CD4-positive, alpha-beta T cell treated with Interleukin-17A for 1 hour (primary cell): ENCODE measurements at regions not wholly inside any gene's neighbourhood (a gene's known extent, or its start where the extent isn't known, plus 50 kb on each side); places are given as distances from the start of the nearest gene placed in this dataset.
"Not testable (repeated sequence)": the region's sequence is repeated elsewhere in the genome, so short reads cannot be mapped to it uniquely, and the experiment has no call there.

Experiments used
- DNase-seq: peaks from one replicate; pipeline ENCODE4 v3.0.0-alpha.2; 2020

GRCh38 chr16:5214466-5214865 is 116.9 kb upstream of the EEF2KMT start:
- no peak for DNase-seq

- DNase-seq = not testable (repeated sequence)
These were observed 114.9 kb upstream of the EEF2KMT start for GRCh38 chr16:5212501-5212900.

GRCh38 chr16:5207862-5208498 is 110.4 kb upstream of the EEF2KMT start:
- peak; percentile 46 for DNase-seq

- DNase-seq = no peak
These were observed 109.5 kb upstream of the EEF2KMT start for GRCh38 chr16:5207001-5207523.

- DNase-seq = no peak
These were observed 108.9 kb upstream of the EEF2KMT start for GRCh38 chr16:5206331-5206990.

- no peak for DNase-seq
These were observed 107.9 kb upstream of the EEF2KMT start for GRCh38 chr16:5205361-5206040.

GRCh38 chr16:5203675-5204074 is 106.1 kb upstream of the EEF2KMT start:
- not testable (repeated sequence) for DNase-seq

GRCh38 chr16:5200123-5200522 is 102.5 kb upstream of the EEF2KMT start:
- no peak for DNase-seq

- no peak for DNase-seq
These were observed 98.6 kb upstream of the EEF2KMT start for GRCh38 chr16:5196204-5196603.

GRCh38 chr16:5193861-5194260 is 96.3 kb upstream of the EEF2KMT start:
- DNase-seq = no peak

GRCh38 chr16:5188989-5189352 is 91.4 kb upstream of the EEF2KMT start:
- no peak for DNase-seq

- no peak for DNase-seq
These were observed 90.9 kb upstream of the EEF2KMT start for GRCh38 chr16:5188318-5188988.

- no peak for DNase-seq
These were observed 89.9 kb upstream of the EEF2KMT start for GRCh38 chr16:5187402-5187952.

- no peak for DNase-seq
These were observed 88.8 kb upstream of the EEF2KMT start for GRCh38 chr16:5186381-5186903.

GRCh38 chr16:5176505-5176904 is 78.9 kb upstream of the EEF2KMT start:
- DNase-seq = no peak

GRCh38 chr16:5175266-5175665 is 77.7 kb upstream of the EEF2KMT start:
- no peak for DNase-seq

- no peak for DNase-seq
These were observed 68.9 kb upstream of the EEF2KMT start for GRCh38 chr16:5166486-5166885.

- DNase-seq = not testable (repeated sequence)
These were observed 67.8 kb upstream of the EEF2KMT start for GRCh38 chr16:5165429-5165828.

- not testable (repeated sequence) for DNase-seq
These were observed 65.2 kb upstream of the EEF2KMT start for GRCh38 chr16:5162801-5163200.

GRCh38 chr16:5161888-5162287 is 64.3 kb upstream of the EEF2KMT start:
- DNase-seq = not testable (repeated sequence)

GRCh38 chr16:5160010-5160409 is 62.4 kb upstream of the EEF2KMT start:
- not testable (repeated sequence) for DNase-seq

- DNase-seq = not testable (repeated sequence)
These were observed 61.9 kb upstream of the EEF2KMT start for GRCh38 chr16:5159537-5159936.

- DNase-seq = no peak
These were observed 60.9 kb upstream of the EEF2KMT start for GRCh38 chr16:5158494-5158893.
